HT1080 (cell line): ENCODE measurements at regions not wholly inside any gene's neighbourhood (a gene's known extent, or its start where the extent isn't known, plus 50 kb on each side); places are given as distances from the start of the nearest gene placed in this dataset.
"Not testable (repeated sequence)": the region's sequence is repeated elsewhere in the genome, so short reads cannot be mapped to it uniquely, and the experiment has no call there.

ENCODE experiments used
- DNase-seq: peaks from one replicate; pipeline ENCODE4 v3.0.0-alpha.2; 2015; ENCODE audit warnings: low read depth

GRCh38 chrX:35221391-35221790, 278.8 kb downstream of the FAM47B start:
- not testable (repeated sequence) for DNase-seq

- DNase-seq = no peak
Measured at GRCh38 chrX:35244088-35244741, 301.6 kb downstream of the FAM47B start.

GRCh38 chrX:35244796-35245508, 302.4 kb downstream of the FAM47B start:
- no peak for DNase-seq

- no peak for DNase-seq
Measured at GRCh38 chrX:35251226-35251625, 308.6 kb downstream of the FAM47B start.

GRCh38 chrX:35276115-35276514, 333.5 kb downstream of the FAM47B start:
- DNase-seq = no peak

GRCh38 chrX:35285289-35285962, 342.8 kb downstream of the FAM47B start:
- no peak for DNase-seq

- DNase-seq = no peak
Measured at GRCh38 chrX:35288657-35289056, 346.1 kb downstream of the FAM47B start.

- no peak for DNase-seq
Measured at GRCh38 chrX:35289952-35290351, 347.4 kb downstream of the FAM47B start.

- DNase-seq = no peak
Measured at GRCh38 chrX:35291013-35291412, 348.4 kb downstream of the FAM47B start.

GRCh38 chrX:35292522-35292921, 349.9 kb downstream of the FAM47B start:
- no peak for DNase-seq

GRCh38 chrX:35305037-35305436, 362.4 kb downstream of the FAM47B start:
- DNase-seq = not testable (repeated sequence)

- DNase-seq = no peak
Measured at GRCh38 chrX:35339796-35340195, 397.2 kb downstream of the FAM47B start.

GRCh38 chrX:35340465-35340864, 397.9 kb downstream of the FAM47B start:
- no peak for DNase-seq

- no peak for DNase-seq
Measured at GRCh38 chrX:35351212-35351611, 408.6 kb downstream of the FAM47B start.

- DNase-seq = no peak
Measured at GRCh38 chrX:35351795-35352483, 409.3 kb downstream of the FAM47B start.

GRCh38 chrX:35357656-35358055, 415.1 kb downstream of the FAM47B start:
- DNase-seq = no peak

GRCh38 chrX:35362866-35363265, 420.3 kb downstream of the FAM47B start:
- no peak for DNase-seq

GRCh38 chrX:35374116-35374515, 424.0 kb upstream of the MAGEB16 start:
- DNase-seq = no peak

- peak; percentile 0 for DNase-seq
Measured at GRCh38 chrX:35380808-35381700, 417.1 kb upstream of the MAGEB16 start.

GRCh38 chrX:35381709-35382108, 416.4 kb upstream of the MAGEB16 start:
- not testable (repeated sequence) for DNase-seq

GRCh38 chrX:35382966-35383365, 415.2 kb upstream of the MAGEB16 start:
- DNase-seq = no peak
